Natural killer cell (primary cell): ENCODE measurements at regions not wholly inside any gene's neighbourhood (a gene's known extent, or its start where the extent isn't known, plus 50 kb on each side); places are given as distances from the start of the nearest gene placed in this dataset.

Experiments
- ATAC-seq, 3 donors: fragments of 150-1000 bp in 2 of 3; fragments of 200-7000 bp in 1 of 3; cut with Tn5 transposase; 1 replicate in 1 of 3; 2 replicates in 2 of 3; pipeline ENCODE4 v1.10.0; 2021; ENCODE audit warnings: mild to moderate bottlenecking in 2 of 3, moderate library complexity in 2 of 3
- DNase-seq, 2 donors: peaks; one replicate each; pipeline versions ENCODE4 v3.0.0 to v3.0.0-alpha.2; 2013 to 2021; ENCODE audit warnings: mixed read lengths in 1 of 2
- H3K27ac ChIP-seq: one replicate; pipeline ENCODE4 v1.5.1; 2013; ENCODE audit warnings: mild to moderate bottlenecking, low read length
- H3K27me3 ChIP-seq: one replicate; pipeline ENCODE4 v1.6.1; 2013; ENCODE audit warnings: low read length; ENCODE audit not compliant: control insufficient read depth, insufficient read depth
- H3K36me3 ChIP-seq: one replicate; pipeline ENCODE4 v1.6.1; 2013; ENCODE audit warnings: low read length; ENCODE audit not compliant: control insufficient read depth, insufficient read depth
- H3K4me1 ChIP-seq: one replicate; pipeline ENCODE4 v1.6.1; 2013; ENCODE audit warnings: low read length; ENCODE audit not compliant: control insufficient read depth, insufficient read depth
- H3K4me3 ChIP-seq: one replicate; pipeline ENCODE4 v1.5.1; 2013; ENCODE audit warnings: low read length
- H3K9me3 ChIP-seq: one replicate; pipeline ENCODE4 v1.6.1; 2013; ENCODE audit warnings: low read length; ENCODE audit not compliant: control insufficient read depth, insufficient read depth
- H3K27ac Mint-ChIP-seq, 2 donors: one replicate each; pipeline ENCODE4 v1.8.0; 2022; ENCODE audit warnings: mild to moderate bottlenecking in 2 of 2, mixed read lengths in 2 of 2, moderate library complexity in 1 of 2
- H3K27me3 Mint-ChIP-seq, 2 donors: one replicate each; pipeline ENCODE4 v1.8.0; 2022; ENCODE audit warnings: low read depth in 2 of 2, mixed read lengths in 2 of 2
- H3K36me3 Mint-ChIP-seq: one replicate; pipeline ENCODE4 v1.8.0; 2022; ENCODE audit warnings: mixed read lengths
- H3K4me1 Mint-ChIP-seq, 2 donors: one replicate each; pipeline ENCODE4 v1.8.0; 2022; ENCODE audit warnings: mixed read lengths in 2 of 2
- H3K4me3 Mint-ChIP-seq: one replicate; pipeline ENCODE4 v1.8.0; 2022; ENCODE audit warnings: mild to moderate bottlenecking, moderate library complexity, mixed read lengths
- H3K9me3 Mint-ChIP-seq, 2 donors: one replicate each; pipeline ENCODE4 v1.8.0; 2022; ENCODE audit warnings: mixed read lengths in 2 of 2
- WGBS: methylation state at CpG from one replicate; pipeline ENCODE4 v1.1.7; 2013; ENCODE audit warnings: missing lambda C conversion rate; ENCODE audit not compliant: insufficient coverage; 5-methylcytosine and 5-hydroxymethylcytosine counted together
- intact Hi-C: fragments of 100-400 bp; cut with micrococcal nuclease; formaldehyde crosslinking; loops from one replicate; pipeline ENCODE4 v1.14.2; 2022
- TF ChIP-seq, protein P1 (sequence below): fragments of 200-600 bp; IDR thresholded peaks from one replicate; pipeline ENCODE4 v1.8.0; 2022; ENCODE audit warnings: antibody characterized with exemption

DNA sequence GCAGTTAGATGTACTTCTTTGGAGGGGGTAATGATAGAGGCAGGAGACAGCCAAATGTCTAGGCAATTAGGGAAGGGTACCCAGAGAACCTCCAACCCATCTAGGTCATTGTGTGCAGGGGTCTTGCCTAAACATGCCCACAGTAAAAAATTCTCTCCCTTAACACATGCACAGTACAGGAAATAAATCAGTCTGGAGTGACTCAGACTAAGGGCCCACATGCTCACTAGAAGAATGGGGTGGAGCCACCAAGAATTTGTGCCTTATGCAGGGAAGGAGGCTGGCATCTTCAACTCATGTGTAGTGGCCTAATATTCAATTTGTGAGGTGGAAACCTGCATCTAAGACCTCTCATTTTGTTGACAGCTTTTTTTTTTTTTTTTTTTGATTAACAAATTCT lies 945.3 kb upstream of the GRIA3 start:
- H3K9me3 Mint-ChIP-seq = peaks cover 2 to 14% of the 10 kb centered on the region in 2 donors
- no peaks in the 10 kb centered on the region for H3K4me1 Mint-ChIP-seq
- intact Hi-C loops = no loop called here
- Histone ChIP-seq H3K4me3 (no peak overlapping the region), H3K27me3 (no peaks in the 10 kb centered on the region), H3K27ac (no peak overlapping the region), H3K4me1 (no peaks in the 10 kb centered on the region), H3K36me3 (no peaks in the 10 kb centered on the region), H3K9me3 (no peaks in the 10 kb centered on the region)
- TF ChIP-seq, protein P1, sequence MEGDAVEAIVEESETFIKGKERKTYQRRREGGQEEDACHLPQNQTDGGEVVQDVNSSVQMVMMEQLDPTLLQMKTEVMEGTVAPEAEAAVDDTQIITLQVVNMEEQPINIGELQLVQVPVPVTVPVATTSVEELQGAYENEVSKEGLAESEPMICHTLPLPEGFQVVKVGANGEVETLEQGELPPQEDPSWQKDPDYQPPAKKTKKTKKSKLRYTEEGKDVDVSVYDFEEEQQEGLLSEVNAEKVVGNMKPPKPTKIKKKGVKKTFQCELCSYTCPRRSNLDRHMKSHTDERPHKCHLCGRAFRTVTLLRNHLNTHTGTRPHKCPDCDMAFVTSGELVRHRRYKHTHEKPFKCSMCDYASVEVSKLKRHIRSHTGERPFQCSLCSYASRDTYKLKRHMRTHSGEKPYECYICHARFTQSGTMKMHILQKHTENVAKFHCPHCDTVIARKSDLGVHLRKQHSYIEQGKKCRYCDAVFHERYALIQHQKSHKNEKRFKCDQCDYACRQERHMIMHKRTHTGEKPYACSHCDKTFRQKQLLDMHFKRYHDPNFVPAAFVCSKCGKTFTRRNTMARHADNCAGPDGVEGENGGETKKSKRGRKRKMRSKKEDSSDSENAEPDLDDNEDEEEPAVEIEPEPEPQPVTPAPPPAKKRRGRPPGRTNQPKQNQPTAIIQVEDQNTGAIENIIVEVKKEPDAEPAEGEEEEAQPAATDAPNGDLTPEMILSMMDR = no peak
- H3K4me3 Mint-ChIP-seq = no peak overlapping the region
- no peak overlapping the region for H3K27ac Mint-ChIP-seq
- ATAC-seq (no peak), DNase-seq (no peak)
- H3K27me3 Mint-ChIP-seq = no peaks in the 10 kb centered on the region
- no peaks in the 10 kb centered on the region for H3K36me3 Mint-ChIP-seq

DNA sequence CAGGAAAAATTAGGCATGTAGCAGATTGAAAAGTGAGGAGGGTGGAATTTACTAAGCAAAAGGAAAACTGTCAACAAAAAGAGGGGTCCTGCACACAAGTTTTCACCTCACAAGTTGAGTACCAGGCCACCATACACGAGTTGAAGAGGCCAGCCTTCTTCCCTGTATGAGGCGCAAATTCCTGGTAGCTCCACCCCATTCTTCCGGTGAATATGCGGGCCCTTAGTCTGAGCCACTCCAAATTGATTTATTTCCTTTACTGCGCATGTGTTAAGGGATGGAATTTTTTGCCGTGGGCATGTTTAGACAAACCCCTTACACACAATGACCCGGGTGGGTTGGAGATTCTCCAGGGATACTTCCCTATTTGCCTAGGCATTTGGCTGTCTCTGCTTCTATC lies 942.1 kb upstream of the GRIA3 start:
- H3K27ac ChIP-seq = no peak overlapping the region
- H3K4me1 ChIP-seq = no peaks in the 10 kb centered on the region
- Mint-ChIP-seq H3K4me1 (no peaks in the 10 kb centered on the region), H3K9me3 (peaks cover 0 to 6% of the 10 kb centered on the region in 2 donors), H3K27ac (no peak overlapping the region), H3K4me3 (no peak overlapping the region), H3K36me3 (no peaks in the 10 kb centered on the region), H3K27me3 (no peaks in the 10 kb centered on the region)
- H3K4me3 ChIP-seq = no peak overlapping the region
- H3K36me3 ChIP-seq = no peaks in the 10 kb centered on the region
- intact Hi-C loops = no loop called here
- WGBS = 76% methylated on average over 2 of the region's 7 CpGs
- H3K9me3 ChIP-seq = no peaks in the 10 kb centered on the region
- ATAC-seq = no peak
- TF ChIP-seq, protein P1 = no peak
- no peak for DNase-seq
- H3K27me3 ChIP-seq = no peaks in the 10 kb centered on the region

DNA sequence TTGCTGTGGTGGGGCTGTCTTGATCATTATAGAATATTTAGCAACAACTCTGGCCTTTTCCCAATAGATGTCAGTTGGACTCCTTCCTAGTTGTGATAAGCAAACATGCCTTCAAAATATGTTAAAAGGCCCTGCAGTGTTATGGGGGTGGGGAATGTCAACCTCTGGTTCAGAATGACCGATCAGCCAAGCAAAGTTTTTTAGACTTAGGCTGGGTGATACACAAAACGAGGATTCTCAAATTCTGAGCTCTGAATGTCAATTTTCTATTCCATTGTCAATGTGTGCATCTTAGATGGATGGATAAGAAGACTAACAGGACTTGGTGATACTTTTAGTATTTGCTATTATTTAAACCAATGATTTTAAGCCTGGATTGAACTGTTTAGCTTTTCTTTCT lies 940.0 kb upstream of the GRIA3 start:
- no peaks in the 10 kb centered on the region for H3K4me1 ChIP-seq

DNA sequence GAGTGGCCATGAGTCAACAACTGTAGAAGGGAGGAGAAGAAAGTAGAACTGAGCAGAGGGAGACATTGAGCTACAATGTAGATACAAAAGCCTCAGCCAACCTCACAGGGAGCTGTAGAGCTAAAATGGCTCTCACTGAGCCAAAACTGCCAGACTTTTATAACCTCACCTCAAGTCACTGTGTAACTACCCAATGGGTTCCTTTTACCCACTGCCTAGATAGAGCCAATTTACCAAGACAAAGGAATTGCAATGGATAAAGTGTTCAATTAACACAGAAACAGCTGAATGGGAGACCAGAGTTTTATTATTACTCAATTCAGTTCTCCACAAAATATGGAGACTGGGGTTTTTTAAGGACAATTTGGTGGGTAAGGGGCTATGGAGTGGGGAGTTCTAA lies 938.9 kb upstream of the GRIA3 start:
- ATAC-seq (no peak), DNase-seq (no peak)
- Histone ChIP-seq H3K27me3 (no peaks in the 10 kb centered on the region), H3K4me3 (no peak overlapping the region), H3K36me3 (no peaks in the 10 kb centered on the region), H3K9me3 (no peaks in the 10 kb centered on the region), H3K27ac (no peak overlapping the region), H3K4me1 (no peaks in the 10 kb centered on the region)
- H3K9me3 Mint-ChIP-seq = peaks cover 0 to 3% of the 10 kb centered on the region in 2 donors
- TF ChIP-seq, protein P1 = no peak
- H3K36me3 Mint-ChIP-seq = no peaks in the 10 kb centered on the region
- no peak overlapping the region for H3K27ac Mint-ChIP-seq
- intact Hi-C loops = no loop called here
- no peaks in the 10 kb centered on the region for H3K4me1 Mint-ChIP-seq
- H3K27me3 Mint-ChIP-seq = no peaks in the 10 kb centered on the region
- no peak overlapping the region for H3K4me3 Mint-ChIP-seq

More for the DNA sequence above, 940.0 kb upstream of the GRIA3 start:
- H3K4me3 ChIP-seq = no peak overlapping the region
- no peaks in the 10 kb centered on the region for H3K36me3 Mint-ChIP-seq
- H3K27ac ChIP-seq = no peak overlapping the region
- DNase-seq (no peak), ATAC-seq (no peak)
- no peaks in the 10 kb centered on the region for H3K27me3 ChIP-seq
- H3K9me3 Mint-ChIP-seq = peaks cover 0 to 6% of the 10 kb centered on the region in 2 donors
- intact Hi-C loops = no loop called here
- H3K9me3 ChIP-seq = no peaks in the 10 kb centered on the region
- no peak overlapping the region for H3K27ac Mint-ChIP-seq
- no peaks in the 10 kb centered on the region for H3K27me3 Mint-ChIP-seq
- TF ChIP-seq, protein P1 = no peak
- 19% methylated on average over 2 of the region's 2 CpGs for WGBS
- H3K4me3 Mint-ChIP-seq = no peak overlapping the region
- H3K4me1 Mint-ChIP-seq = no peaks in the 10 kb centered on the region
- no peaks in the 10 kb centered on the region for H3K36me3 ChIP-seq
